Mesodermal cell (in vitro differentiated cells): ENCODE measurements at regions not wholly inside any gene's neighbourhood (a gene's known extent, or its start where the extent isn't known, plus 50 kb on each side); places are given as distances from the start of the nearest gene placed in this dataset.

Source experiments
- H3K27ac ChIP-seq: 2 replicates; pipeline ENCODE4 v1.7.0; 2013; ENCODE audit warnings: mild to moderate bottlenecking, low read depth, low read length, moderate library complexity; ENCODE audit not compliant: severe bottlenecking
- H3K36me3 ChIP-seq: 2 replicates; pipeline ENCODE4 v1.7.1; 2013; ENCODE audit warnings: mild to moderate bottlenecking, low read length, moderate library complexity; ENCODE audit not compliant: control insufficient read depth, insufficient read depth
- H3K4me1 ChIP-seq: one replicate; pipeline ENCODE4 v1.7.1; 2013; ENCODE audit warnings: mild to moderate bottlenecking, low read length; ENCODE audit not compliant: insufficient read depth, control insufficient read depth, poor library complexity, severe bottlenecking
- H3K4me3 ChIP-seq: 2 replicates; pipeline ENCODE4 v1.7.0; 2013; ENCODE audit warnings: low read length, control low read depth, mild to moderate bottlenecking; ENCODE audit not compliant: insufficient read depth, poor library complexity, severe bottlenecking; ENCODE audit errors: extremely low read depth
- H3K9me3 ChIP-seq: 2 replicates; pipeline ENCODE4 v1.7.1; 2013; ENCODE audit warnings: mild to moderate bottlenecking, low read length, moderate library complexity; ENCODE audit not compliant: control insufficient read depth
- WGBS, 2 experiments: methylation state at CpG; one replicate each; pipeline ENCODE4 v1.1.5; 2013; ENCODE audit warnings: missing lambda C conversion rate in 2 of 2; ENCODE audit not compliant: insufficient coverage in 2 of 2; 5-methylcytosine and 5-hydroxymethylcytosine counted together

DNA sequence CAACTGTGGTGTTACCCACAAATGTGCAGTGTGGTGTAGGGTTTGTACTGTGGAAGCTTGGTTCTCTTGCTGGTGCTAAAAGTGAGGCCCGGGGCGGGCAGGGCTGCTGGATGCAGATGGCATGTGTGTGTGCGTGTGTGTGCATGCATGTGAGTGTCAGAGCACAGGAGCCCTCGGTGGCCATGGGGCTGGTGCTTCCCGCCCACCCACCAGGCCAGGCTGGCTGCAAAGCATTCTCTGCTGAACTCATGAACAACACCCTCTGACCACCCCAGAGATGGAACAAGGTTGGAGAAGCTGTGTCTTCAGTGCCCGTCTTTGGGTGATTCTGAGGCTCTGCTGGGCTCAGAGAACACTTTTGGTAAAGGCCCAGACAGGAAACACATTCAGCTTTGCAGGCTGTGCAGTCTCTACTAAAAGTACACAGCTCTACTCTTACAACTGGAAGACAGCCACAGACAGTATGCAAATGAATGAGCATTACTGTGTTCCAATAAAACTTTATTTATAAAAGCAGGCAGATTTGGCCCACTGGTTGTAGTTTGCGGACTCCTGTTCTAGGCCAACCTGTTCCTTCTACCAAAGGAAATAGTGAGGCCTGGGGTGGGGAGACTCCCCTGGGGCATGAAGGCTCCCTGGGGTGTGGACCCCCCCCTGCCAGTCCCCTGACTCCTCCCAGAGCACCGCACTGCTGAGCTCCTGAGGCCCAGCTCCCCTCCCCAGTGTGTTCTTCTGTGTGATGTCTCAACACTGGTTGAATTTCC lies 225.3 kb upstream of the HDAC4 start:
- no peaks in the 10 kb centered on the region for H3K36me3 ChIP-seq
- WGBS, 2 experiments: 88 to 100% methylated on average over 1 to 3 of the region's 8 CpGs
- no peak overlapping the region for H3K27ac ChIP-seq
- no peak overlapping the region for H3K4me3 ChIP-seq
- H3K4me1 ChIP-seq: no peaks in the 10 kb centered on the region
- H3K9me3 ChIP-seq: no peaks in the 10 kb centered on the region

DNA sequence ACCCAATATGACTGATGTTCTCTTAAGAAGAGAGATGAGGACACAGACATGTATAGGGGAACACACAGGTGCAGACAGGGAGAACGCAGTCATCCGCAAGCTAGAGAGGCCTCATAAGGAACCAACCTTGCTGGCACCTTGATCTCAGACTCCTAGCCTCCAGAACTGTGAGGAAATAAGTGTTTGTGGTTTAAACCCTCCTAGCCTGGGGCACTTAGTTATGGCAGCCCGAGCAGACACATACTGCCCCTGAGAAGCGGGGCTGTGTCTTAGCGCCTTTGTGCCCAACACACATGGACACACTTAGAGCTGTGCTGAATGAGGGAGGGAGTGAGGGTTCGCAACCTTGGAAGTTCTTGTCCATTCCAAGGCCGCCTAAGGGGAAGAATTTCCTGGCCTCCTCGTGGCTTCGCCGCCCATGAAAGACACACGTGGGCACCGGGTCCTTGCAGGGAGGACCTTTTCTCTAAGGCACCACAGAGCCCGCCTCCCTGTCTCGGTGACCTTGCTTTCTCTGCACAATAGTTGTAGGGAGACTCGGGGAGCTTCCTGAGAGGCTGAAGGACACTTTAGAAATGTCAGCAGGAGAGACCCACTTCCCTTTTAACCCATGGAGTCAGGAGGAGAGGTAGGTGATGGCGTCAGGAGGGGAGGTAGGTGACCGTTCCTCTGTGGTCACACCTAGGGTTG lies 224.5 kb upstream of the HDAC4 start:
- Histone ChIP-seq H3K4me3 (no peak overlapping the region), H3K4me1 (no peaks in the 10 kb centered on the region), H3K27ac (no peak overlapping the region), H3K9me3 (no peaks in the 10 kb centered on the region), H3K36me3 (no peaks in the 10 kb centered on the region)
- WGBS, 2 experiments: 92 to 96% methylated on average over 7 to 10 of the region's 17 CpGs

DNA sequence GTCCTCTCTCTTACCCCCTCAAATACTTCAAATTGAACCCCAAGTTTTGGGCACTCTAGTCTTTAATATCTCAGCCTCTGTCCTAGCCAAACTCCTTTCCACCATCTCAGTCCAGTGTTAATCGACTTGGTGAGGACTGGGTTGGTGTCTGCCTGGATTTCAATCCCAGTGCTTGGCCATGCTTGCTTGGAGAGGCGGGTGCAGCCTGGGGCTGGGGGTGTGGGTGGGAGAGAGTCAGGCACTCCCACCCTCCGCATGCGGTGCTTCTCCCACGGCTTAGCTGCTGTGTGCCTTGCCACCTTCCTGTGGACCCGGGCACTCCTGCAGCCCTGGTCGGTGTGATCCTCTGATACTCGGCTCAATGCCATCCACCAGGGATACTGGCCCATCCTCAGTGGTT lies 220.8 kb upstream of the HDAC4 start:
- Histone ChIP-seq H3K27ac (no peak overlapping the region), H3K4me3 (no peak overlapping the region), H3K9me3 (no peaks in the 10 kb centered on the region), H3K36me3 (no peaks in the 10 kb centered on the region), H3K4me1 (no peaks in the 10 kb centered on the region)
- WGBS, 2 experiments: 87 to 96% methylated on average over 6 to 7 of the region's 8 CpGs

DNA sequence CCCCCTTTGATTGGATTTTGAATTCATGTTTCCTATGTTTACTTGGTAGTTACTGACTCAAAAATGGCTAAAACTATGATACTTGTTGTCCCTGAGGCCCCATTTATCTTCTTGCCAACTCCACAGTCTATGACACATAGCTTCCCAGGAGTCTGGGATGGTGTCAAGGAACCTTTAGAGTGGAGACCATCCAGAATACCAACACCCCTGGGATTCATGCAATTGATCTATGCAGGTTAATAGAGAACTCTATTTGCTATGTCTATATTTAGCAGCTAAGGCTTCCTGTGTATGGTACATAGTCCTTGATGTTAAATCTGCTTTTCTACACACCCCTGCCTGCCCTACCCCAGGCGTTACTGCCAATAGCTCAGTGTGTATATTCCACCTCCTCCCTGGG lies 218.5 kb upstream of the HDAC4 start:
- Histone ChIP-seq H3K36me3 (no peaks in the 10 kb centered on the region), H3K4me1 (no peaks in the 10 kb centered on the region), H3K9me3 (no peaks in the 10 kb centered on the region), H3K4me3 (no peak overlapping the region), H3K27ac (no peak overlapping the region)
- no CpG with 5 or more reads among the region's 1 CpG for WGBS, 2 experiments

DNA sequence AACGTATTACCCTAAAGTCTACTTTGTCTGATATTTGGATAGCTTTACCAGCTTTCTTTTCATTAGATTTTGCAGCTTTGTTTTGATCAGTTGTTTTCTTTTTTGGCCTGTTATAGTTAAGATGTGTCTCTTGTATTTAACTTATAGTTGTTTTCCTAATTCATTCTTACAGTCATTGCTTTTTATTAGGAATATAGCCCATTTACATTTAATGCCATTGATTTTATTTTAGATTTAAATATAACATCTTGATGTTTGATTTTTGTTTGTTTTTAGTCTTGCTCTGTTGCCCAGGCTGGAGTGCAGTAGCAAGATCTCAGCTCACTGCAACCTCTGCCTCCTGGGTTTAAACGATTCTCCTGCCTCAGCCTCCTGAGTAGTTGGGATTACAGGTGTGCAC lies 215.9 kb upstream of the HDAC4 start:
- no CpG with 5 or more reads among the region's 2 CpGs for WGBS, 2 experiments
- no peaks in the 10 kb centered on the region for H3K36me3 ChIP-seq

DNA sequence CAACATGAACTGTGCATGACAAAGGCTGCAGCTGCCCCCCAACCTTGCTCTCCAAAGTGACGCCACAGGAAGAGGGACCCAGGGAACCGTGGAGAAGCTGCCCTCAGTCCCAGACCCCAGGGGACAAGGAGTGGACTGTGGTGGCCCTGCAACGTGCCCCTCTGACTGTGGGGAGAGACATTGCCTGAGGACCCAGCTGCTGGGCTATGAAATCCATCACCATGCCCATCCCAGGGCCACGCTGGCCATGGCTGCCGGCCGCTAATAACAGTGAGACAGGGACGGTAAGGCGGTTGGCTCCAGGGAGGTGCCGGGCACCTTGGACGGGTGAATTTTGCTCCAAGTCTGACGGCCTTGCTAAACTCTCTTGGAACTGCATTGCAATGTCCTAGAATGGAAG lies 211.3 kb upstream of the HDAC4 start:
- 89 to 95% methylated on average over 11 of the region's 11 CpGs for WGBS, 2 experiments
- H3K9me3 ChIP-seq: no peaks in the 10 kb centered on the region

More for the DNA sequence above, 215.9 kb upstream of the HDAC4 start:
- H3K9me3 ChIP-seq: no peaks in the 10 kb centered on the region
- H3K27ac ChIP-seq: no peak overlapping the region
- H3K4me3 ChIP-seq: no peak overlapping the region
- H3K4me1 ChIP-seq: no peaks in the 10 kb centered on the region

DNA sequence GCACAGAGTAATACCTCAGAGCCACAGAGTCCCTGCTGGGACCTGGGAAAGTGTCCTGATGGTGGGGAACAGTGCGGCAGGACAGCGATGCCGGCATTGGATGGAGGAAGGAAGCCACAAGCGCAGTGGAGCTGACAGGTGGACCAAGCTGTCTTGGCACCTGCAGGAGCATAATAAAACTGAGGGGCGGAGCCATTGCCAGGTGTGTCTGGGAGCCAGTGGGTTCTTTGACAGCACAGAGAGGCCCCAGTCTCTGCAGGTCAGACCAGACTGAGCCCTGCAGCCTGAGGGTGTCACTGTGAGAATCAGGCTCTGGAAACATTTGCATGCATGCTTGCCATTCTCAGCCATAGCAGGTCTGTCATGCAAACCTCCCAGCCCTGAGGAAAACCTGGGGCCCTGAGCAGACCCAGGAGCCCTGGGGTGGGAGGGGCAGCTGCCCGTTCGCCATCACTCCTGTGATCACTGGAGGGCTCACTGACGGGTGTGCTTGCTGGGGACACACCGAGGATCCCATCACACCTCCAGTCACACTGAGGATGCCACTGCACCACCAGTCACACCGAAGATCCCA lies 210.5 kb upstream of the HDAC4 start:
- H3K36me3 ChIP-seq: no peaks in the 10 kb centered on the region
- WGBS, 2 experiments: 85 to 88% methylated on average over 9 to 10 of the region's 10 CpGs
- H3K4me3 ChIP-seq: no peak overlapping the region
- H3K9me3 ChIP-seq: no peaks in the 10 kb centered on the region
- H3K27ac ChIP-seq: no peak overlapping the region
- H3K4me1 ChIP-seq: no peaks in the 10 kb centered on the region

More for the DNA sequence above, 211.3 kb upstream of the HDAC4 start:
- H3K4me1 ChIP-seq: no peaks in the 10 kb centered on the region
- no peak overlapping the region for H3K4me3 ChIP-seq
- no peaks in the 10 kb centered on the region for H3K36me3 ChIP-seq
- no peak overlapping the region for H3K27ac ChIP-seq

DNA sequence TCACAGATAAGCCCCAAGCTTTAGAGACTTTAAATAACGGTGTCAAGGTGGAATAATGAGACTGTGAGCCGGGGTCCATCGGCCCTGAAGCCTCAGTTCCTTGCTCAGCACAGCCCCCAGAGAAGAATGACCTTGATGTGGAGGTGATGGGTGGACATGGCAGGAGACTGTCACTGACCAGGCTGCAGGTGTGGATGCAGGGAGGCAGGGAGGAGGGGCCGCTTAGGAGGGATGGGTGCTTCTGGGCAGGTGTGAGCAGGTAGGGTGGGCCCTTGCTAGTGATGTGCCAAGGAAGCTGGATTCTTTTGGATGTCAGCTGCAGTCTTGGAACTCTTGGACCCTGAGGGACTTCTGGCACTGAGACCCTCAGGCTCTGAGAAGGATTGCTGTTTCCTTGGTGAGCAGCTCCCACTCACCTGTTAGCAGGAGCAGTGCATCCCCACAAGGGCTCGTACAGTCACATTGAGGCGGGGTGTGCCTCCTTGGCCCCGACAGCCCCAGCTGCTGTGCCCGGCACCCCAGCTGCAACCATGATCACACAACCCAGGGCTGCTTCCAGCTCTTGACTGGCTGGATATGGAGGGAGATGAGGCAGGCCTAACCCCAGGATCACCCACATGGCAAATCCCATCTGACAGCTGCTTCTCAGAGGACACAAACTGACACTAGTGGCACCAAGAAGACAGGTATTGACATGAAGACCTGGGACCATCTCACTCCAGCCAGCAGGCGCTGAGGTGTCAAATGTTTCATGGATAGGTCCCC lies 209.8 kb upstream of the HDAC4 start:
- Histone ChIP-seq H3K4me3 (no peak overlapping the region), H3K27ac (no peak overlapping the region), H3K4me1 (no peaks in the 10 kb centered on the region), H3K36me3 (no peaks in the 10 kb centered on the region), H3K9me3 (no peaks in the 10 kb centered on the region)
- 83 to 96% methylated on average over 8 to 9 of the region's 9 CpGs for WGBS, 2 experiments

DNA sequence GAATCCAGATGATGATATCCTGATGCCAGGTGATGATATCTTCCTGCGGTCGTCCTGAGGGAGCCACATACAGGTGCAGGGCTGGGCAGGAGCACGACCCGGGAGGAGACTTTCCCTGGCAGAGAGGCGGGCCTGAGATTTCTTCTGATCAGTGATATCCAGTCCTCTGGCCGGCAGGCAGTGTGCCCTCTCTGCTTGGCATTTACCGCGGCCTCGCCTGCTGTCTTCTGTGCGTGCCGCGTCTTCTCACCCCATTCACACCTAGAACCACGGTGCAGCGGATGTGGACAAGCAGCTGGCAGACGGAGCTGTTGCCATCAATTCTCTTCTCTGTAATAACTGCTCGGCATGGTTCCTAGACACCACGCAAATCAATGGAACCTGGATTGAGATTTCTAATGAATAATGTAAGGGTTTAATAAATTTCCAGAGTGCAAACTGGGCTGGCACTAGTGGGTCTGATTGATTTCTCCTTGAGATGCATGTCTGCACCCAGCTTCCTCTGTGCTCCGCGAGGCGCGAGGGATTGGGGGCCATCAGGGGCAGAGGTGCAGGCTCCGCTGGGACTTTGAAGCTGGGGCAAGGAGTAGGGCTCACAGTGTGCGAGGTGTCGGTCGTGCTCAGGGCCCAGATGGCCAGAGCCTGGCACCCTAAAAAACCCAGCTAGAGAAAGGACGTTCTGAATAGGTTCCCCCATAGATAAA lies 208.9 kb upstream of the HDAC4 start:
- no peaks in the 10 kb centered on the region for H3K36me3 ChIP-seq
- H3K9me3 ChIP-seq: no peaks in the 10 kb centered on the region
- no peak overlapping the region for H3K27ac ChIP-seq
- 91 to 95% methylated on average over 19 to 26 of the region's 26 CpGs for WGBS, 2 experiments
- H3K4me1 ChIP-seq: no peaks in the 10 kb centered on the region
- no peak overlapping the region for H3K4me3 ChIP-seq

DNA sequence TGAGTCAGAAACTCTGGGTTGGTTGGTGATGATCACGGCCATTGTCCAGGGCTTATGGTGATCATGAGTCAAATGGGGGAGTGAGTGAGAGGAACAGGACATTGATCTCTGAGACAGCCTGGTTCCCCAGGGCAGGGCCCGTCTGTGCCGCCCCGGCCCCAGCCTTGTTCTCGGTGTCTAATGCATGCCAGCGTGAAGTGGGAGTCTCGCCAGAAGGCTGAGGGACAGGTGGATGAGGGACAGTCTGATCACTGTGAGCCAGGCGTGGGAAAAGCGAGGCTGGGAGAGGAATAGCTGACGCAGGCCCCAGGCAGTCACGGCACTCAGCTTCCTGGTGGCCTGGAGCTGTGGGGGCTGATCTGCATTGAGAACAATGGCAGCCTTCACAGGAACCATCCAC lies 208.3 kb upstream of the HDAC4 start:
- no peaks in the 10 kb centered on the region for H3K36me3 ChIP-seq
- no peaks in the 10 kb centered on the region for H3K4me1 ChIP-seq
- H3K4me3 ChIP-seq: no peak overlapping the region
- H3K27ac ChIP-seq: no peak overlapping the region
- H3K9me3 ChIP-seq: no peaks in the 10 kb centered on the region
- WGBS, 2 experiments: 90 to 91% methylated on average over 10 to 11 of the region's 11 CpGs
